ENCODE measurements at regions not wholly inside any gene's neighbourhood (a gene's known extent, or its start where the extent isn't known, plus 50 kb on each side); places are given as distances from the start of the nearest gene placed in this dataset.
"Not testable (repeated sequence)": the region's sequence is repeated elsewhere in the genome, so short reads cannot be mapped to it uniquely, and the experiment has no call there.

DNA sequence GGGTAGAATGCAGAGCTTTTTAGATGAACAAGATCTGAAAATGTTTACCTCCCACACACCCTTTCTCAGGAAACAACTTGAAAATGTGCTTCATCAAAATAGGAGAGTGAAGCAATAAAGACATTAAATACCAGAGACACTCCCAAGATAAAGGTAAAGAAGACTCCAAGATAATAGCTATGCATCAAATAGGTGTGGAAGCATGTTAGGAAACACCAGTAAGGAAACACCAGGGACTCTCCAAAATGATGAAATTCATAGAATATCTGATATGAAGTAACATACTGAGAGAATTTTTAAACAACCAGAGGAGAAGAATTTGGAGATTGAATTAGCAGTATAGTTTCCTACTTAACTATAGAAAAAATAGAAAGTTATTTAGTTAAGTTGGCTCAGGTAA lies 57.0 kb downstream of the OR10A6 start:
- no peaks in the 10 kb centered on the region for H3K79me2 ChIP-seq (ENCODE audit: low read length)
- H3K4me2 ChIP-seq (ENCODE audit: low read depth, low read length, poor library complexity, severe bottlenecking), result no peak overlapping the region
- H3K4me1 ChIP-seq (ENCODE audit: low read length), result peaks cover 5% of the 10 kb centered on the region
- no peak for DNase-seq
- no peaks in the 10 kb centered on the region for H3K27me3 ChIP-seq (ENCODE audit: low read length)
- no peaks in the 10 kb centered on the region for H3K9me3 ChIP-seq (ENCODE audit: low read length)
- no peak overlapping the region for H3K9ac ChIP-seq (ENCODE audit: low read length)
- H3K27ac ChIP-seq (ENCODE audit: low read length), result no peak overlapping the region
- H3K4me3 ChIP-seq (ENCODE audit: low read length), result no peak overlapping the region
- no peaks in the 10 kb centered on the region for H4K20me1 ChIP-seq (ENCODE audit: insufficient read depth, low read depth, low read length)
- H3K9me2 ChIP-seq (replicated peaks; ENCODE audit: insufficient read depth, low read length), result no peaks in the 10 kb centered on the region
- no peaks in the 10 kb centered on the region for H3K36me3 ChIP-seq (ENCODE audit: insufficient read depth, low read length)
- H2AFZ ChIP-seq (ENCODE audit: low read length), result no peak overlapping the region

DNA sequence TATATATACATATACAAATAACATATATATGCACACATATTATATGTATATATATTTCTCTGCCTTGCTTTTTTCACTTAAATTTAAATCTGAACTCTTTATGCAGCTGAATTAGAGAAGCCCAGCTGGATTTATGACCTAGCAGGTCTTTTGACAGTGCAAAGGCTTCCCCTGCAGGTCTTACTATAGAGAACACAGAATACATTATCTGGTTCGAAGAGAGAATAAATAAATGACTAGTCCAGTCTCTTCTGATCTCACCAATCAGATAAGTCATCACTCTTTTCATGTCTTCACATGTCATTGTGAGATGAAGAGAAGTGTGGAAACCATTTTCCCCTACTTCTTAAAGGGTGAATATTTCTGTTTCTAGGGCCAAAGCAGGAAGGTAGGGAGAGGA lies 58.2 kb downstream of the OR10A6 start:
- H3K79me2 ChIP-seq (ENCODE audit: low read length), result no peaks in the 10 kb centered on the region
- H4K20me1 ChIP-seq (ENCODE audit: insufficient read depth, low read depth, low read length), result no peaks in the 10 kb centered on the region
- H3K4me2 ChIP-seq (ENCODE audit: low read depth, low read length, poor library complexity, severe bottlenecking), result no peak overlapping the region
- no peaks in the 10 kb centered on the region for H3K9me2 ChIP-seq (replicated peaks; ENCODE audit: insufficient read depth, low read length)
- peaks cover 5% of the 10 kb centered on the region for H3K4me1 ChIP-seq (ENCODE audit: low read length)
- no peak overlapping the region for H2AFZ ChIP-seq (ENCODE audit: low read length)
- H3K9ac ChIP-seq (ENCODE audit: low read length), result no peak overlapping the region
- no peaks in the 10 kb centered on the region for H3K36me3 ChIP-seq (ENCODE audit: insufficient read depth, low read length)
- H3K4me3 ChIP-seq (ENCODE audit: low read length), result no peak overlapping the region
- no peaks in the 10 kb centered on the region for H3K9me3 ChIP-seq (ENCODE audit: low read length)
- no peak for DNase-seq
- no peaks in the 10 kb centered on the region for H3K27me3 ChIP-seq (ENCODE audit: low read length)
- H3K27ac ChIP-seq (ENCODE audit: low read length), result no peak overlapping the region

DNA sequence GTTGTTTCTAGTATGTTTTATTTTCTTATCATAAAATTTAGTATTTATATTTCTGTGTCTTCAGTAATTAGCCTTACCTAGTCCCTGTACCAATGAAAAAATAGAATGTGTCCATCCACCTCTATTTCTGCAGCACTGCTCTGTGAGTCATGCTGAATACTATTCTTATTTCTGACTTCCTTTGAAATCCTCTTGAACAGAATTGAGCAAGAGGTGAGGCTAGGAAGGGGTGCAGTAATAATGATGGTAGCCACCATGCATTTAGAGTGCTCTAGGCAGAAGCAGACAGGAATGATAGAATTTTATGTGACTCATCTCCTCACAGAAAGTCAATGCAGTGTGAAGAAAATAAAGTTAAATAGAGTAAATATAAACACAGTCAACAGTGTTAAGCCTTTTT lies 60.0 kb downstream of the OR10A6 start:
- peak; percentile 6 for DNase-seq
- H2AFZ ChIP-seq (ENCODE audit: low read length), result no peak overlapping the region
- no peaks in the 10 kb centered on the region for H3K36me3 ChIP-seq (ENCODE audit: insufficient read depth, low read length)
- no peaks in the 10 kb centered on the region for H3K9me2 ChIP-seq (replicated peaks; ENCODE audit: insufficient read depth, low read length)
- H3K9me3 ChIP-seq (ENCODE audit: low read length), result no peaks in the 10 kb centered on the region
- no peak overlapping the region for H3K4me2 ChIP-seq (ENCODE audit: low read depth, low read length, poor library complexity, severe bottlenecking)
- H3K27ac ChIP-seq (ENCODE audit: low read length), result no peak overlapping the region
- H3K9ac ChIP-seq (ENCODE audit: low read length), result no peak overlapping the region
- no peaks in the 10 kb centered on the region for H3K27me3 ChIP-seq (ENCODE audit: low read length)
- H3K4me1 ChIP-seq (ENCODE audit: low read length), result peaks cover 5% of the 10 kb centered on the region
- H4K20me1 ChIP-seq (ENCODE audit: insufficient read depth, low read depth, low read length), result no peaks in the 10 kb centered on the region
- no peak overlapping the region for H3K4me3 ChIP-seq (ENCODE audit: low read length)
- H3K79me2 ChIP-seq (ENCODE audit: low read length), result no peaks in the 10 kb centered on the region

DNA sequence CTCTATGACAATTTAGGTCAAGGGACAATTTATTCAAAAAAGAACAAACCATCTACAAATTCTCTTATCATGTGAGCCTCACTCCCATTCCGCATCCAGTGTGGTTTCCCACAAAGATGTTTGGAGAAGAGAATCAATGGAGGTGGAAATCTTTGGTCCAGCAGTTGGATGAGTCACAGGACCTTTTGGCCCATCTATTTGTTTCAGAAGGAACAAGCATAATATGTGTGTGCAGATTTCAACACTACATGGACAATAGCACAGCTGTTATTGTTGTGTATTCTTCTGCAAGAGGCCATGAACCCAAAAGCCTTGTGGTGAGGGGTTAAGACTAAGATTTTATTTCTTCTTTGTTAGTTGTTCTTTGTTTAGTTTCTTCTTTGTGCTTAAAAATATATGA lies 61.6 kb downstream of the OR10A6 start:
- no peaks in the 10 kb centered on the region for H3K27me3 ChIP-seq (ENCODE audit: low read length)
- no peaks in the 10 kb centered on the region for H3K9me2 ChIP-seq (replicated peaks; ENCODE audit: insufficient read depth, low read length)
- H3K4me1 ChIP-seq (ENCODE audit: low read length), result no peaks in the 10 kb centered on the region
- no peak for DNase-seq
- H3K4me2 ChIP-seq (ENCODE audit: low read depth, low read length, poor library complexity, severe bottlenecking), result no peak overlapping the region
- no peak overlapping the region for H3K27ac ChIP-seq (ENCODE audit: low read length)
- H3K79me2 ChIP-seq (ENCODE audit: low read length), result no peaks in the 10 kb centered on the region
- no peak overlapping the region for H3K4me3 ChIP-seq (ENCODE audit: low read length)
- no peak overlapping the region for H2AFZ ChIP-seq (ENCODE audit: low read length)
- no peak overlapping the region for H3K9ac ChIP-seq (ENCODE audit: low read length)
- no peaks in the 10 kb centered on the region for H3K9me3 ChIP-seq (ENCODE audit: low read length)
- no peaks in the 10 kb centered on the region for H3K36me3 ChIP-seq (ENCODE audit: insufficient read depth, low read length)
- no peaks in the 10 kb centered on the region for H4K20me1 ChIP-seq (ENCODE audit: insufficient read depth, low read depth, low read length)

DNA sequence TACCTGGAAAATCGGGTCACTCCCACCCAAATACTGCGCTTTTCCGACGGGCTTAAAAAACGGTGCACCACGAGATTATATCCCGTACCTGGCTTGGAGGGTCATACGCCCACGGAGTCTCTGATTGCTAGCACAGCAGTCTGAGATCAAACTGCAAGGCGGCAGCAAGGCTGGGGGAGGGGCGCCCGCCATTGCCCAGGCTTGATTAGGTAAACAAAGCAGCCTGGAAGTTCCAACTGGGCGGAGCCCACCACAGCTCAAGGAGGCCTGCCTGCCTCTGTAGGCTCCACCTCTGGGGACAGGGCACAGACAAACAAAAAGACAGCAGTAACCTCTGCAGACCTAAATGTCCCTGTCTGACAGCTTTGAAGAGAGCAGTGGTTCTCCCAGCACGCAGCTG lies 64.5 kb upstream of the OR5P2 start:
- not testable (repeated sequence) for H3K9me3 ChIP-seq (ENCODE audit: low read length); H3K9me2 ChIP-seq (replicated peaks; ENCODE audit: insufficient read depth, low read length); H3K4me1 ChIP-seq (ENCODE audit: low read length); H3K27me3 ChIP-seq (ENCODE audit: low read length); H2AFZ ChIP-seq (ENCODE audit: low read length); H4K20me1 ChIP-seq (ENCODE audit: insufficient read depth, low read depth, low read length); H3K36me3 ChIP-seq (ENCODE audit: insufficient read depth, low read length); H3K79me2 ChIP-seq (ENCODE audit: low read length); H3K27ac ChIP-seq (ENCODE audit: low read length); H3K4me3 ChIP-seq (ENCODE audit: low read length); H3K4me2 ChIP-seq (ENCODE audit: low read depth, low read length, poor library complexity, severe bottlenecking); DNase-seq; H3K9ac ChIP-seq (ENCODE audit: low read length)

DNA sequence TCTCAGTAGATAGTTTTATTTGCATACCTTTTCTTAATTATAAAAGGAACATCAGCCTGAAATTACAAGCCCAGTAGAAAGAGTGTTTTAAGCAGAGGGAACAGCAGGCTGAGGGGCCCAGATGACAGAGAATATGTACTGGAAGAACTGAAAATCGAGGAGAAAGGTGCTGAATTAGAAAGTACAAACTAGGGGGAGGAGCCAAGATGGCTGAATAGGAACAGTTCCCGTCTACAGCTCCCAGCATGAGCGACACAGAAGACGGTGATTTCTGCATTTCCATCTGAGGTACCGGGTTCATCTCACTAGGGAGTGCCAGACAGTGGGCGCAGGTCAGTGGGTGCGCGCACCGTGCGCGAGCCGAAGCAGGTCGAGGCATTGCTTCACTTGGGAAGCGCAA lies 64.1 kb upstream of the OR5P2 start:
- not testable (repeated sequence) for H3K9me2 ChIP-seq (replicated peaks; ENCODE audit: insufficient read depth, low read length); H3K36me3 ChIP-seq (ENCODE audit: insufficient read depth, low read length); H3K9me3 ChIP-seq (ENCODE audit: low read length); H2AFZ ChIP-seq (ENCODE audit: low read length); H3K79me2 ChIP-seq (ENCODE audit: low read length); DNase-seq; H4K20me1 ChIP-seq (ENCODE audit: insufficient read depth, low read depth, low read length); H3K27me3 ChIP-seq (ENCODE audit: low read length); H3K4me3 ChIP-seq (ENCODE audit: low read length); H3K27ac ChIP-seq (ENCODE audit: low read length); H3K9ac ChIP-seq (ENCODE audit: low read length); H3K4me1 ChIP-seq (ENCODE audit: low read length); H3K4me2 ChIP-seq (ENCODE audit: low read depth, low read length, poor library complexity, severe bottlenecking)

DNA sequence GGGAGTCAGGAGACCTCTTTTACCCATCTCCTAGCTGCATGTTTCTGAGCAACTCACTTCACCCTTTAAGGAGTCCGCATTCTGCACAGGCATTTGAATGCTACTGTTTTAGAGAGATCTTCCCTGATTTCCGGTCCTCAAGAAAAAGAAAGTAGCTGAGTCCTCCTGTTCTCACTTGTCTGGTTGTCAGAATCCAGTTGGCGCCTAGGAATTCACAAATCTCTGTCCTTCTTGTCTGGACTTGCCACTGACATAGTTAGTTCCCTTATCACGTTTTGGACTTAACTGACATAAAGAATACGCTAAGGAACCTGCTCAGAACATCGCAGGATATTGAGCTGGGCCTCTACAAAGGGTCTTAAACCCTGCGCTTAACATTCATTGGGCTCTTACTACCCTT lies 61.3 kb upstream of the OR5P2 start:
- Histone ChIP-seq H3K4me3 (ENCODE audit: low read length) (no peak overlapping the region), H3K9me3 (ENCODE audit: low read length) (no peaks in the 10 kb centered on the region), H3K79me2 (ENCODE audit: low read length) (no peaks in the 10 kb centered on the region), H3K36me3 (ENCODE audit: insufficient read depth, low read length) (no peaks in the 10 kb centered on the region), H3K27me3 (ENCODE audit: low read length) (no peaks in the 10 kb centered on the region), H3K9me2 (replicated peaks; ENCODE audit: insufficient read depth, low read length) (no peaks in the 10 kb centered on the region), H2AFZ (ENCODE audit: low read length) (no peak overlapping the region), H3K4me1 (ENCODE audit: low read length) (no peaks in the 10 kb centered on the region), H3K9ac (ENCODE audit: low read length) (no peak overlapping the region), H3K4me2 (ENCODE audit: low read depth, low read length, poor library complexity, severe bottlenecking) (no peak overlapping the region), H4K20me1 (ENCODE audit: insufficient read depth, low read depth, low read length) (no peaks in the 10 kb centered on the region), H3K27ac (ENCODE audit: low read length) (no peak overlapping the region)
- DNase-seq, result no peak

DNA sequence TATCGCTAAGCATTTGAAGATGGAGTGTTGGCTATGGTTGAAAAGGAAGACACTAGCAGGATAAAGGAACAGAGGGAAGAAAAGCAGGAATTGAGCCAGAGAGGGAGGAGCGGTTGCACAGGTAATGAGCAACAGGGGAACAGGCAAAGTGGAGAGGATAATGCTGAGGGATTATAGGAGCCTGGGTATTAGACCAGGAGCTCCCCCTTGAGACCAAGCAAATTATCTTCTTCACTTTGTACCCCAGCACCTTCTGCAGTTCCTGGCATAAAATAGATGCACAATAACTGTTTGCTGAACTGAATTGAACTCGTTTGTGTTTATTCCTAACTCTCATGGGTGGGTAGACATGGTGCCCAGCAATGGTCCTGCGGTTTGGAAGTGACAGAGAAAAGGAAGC lies 54.6 kb upstream of the OR5P2 start:
- no peak overlapping the region for H2AFZ ChIP-seq (ENCODE audit: low read length)
- no peak overlapping the region for H3K4me3 ChIP-seq (ENCODE audit: low read length)
- no peaks in the 10 kb centered on the region for H3K79me2 ChIP-seq (ENCODE audit: low read length)
- no peaks in the 10 kb centered on the region for H3K9me3 ChIP-seq (ENCODE audit: low read length)
- H3K4me1 ChIP-seq (ENCODE audit: low read length), result no peaks in the 10 kb centered on the region
- no peak overlapping the region for H3K27ac ChIP-seq (ENCODE audit: low read length)
- no peaks in the 10 kb centered on the region for H3K9me2 ChIP-seq (replicated peaks; ENCODE audit: insufficient read depth, low read length)
- DNase-seq, result no peak
- H3K9ac ChIP-seq (ENCODE audit: low read length), result no peak overlapping the region
- H3K4me2 ChIP-seq (ENCODE audit: low read depth, low read length, poor library complexity, severe bottlenecking), result no peak overlapping the region
- H3K27me3 ChIP-seq (ENCODE audit: low read length), result no peaks in the 10 kb centered on the region
- H4K20me1 ChIP-seq (ENCODE audit: insufficient read depth, low read depth, low read length), result no peaks in the 10 kb centered on the region
- H3K36me3 ChIP-seq (ENCODE audit: insufficient read depth, low read length), result no peaks in the 10 kb centered on the region

DNA sequence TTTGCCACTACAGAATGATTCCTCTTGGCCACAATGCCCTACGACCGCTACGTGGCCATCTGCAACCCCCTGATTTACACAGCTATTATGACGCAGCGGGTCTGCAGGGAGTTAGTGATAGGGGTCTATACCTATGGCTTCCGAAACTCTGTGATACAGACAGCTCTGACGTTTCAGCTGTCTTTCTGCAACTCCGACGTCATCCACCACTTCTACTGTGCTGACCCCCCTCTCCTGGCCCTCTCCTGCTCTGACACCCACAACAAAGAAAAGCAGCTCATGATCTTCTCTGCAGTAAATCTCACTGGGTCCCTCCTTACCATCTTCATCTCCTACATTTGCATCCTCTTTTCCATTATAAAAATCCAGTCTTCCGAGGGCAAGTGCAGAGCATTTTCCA lies 52.3 kb upstream of the OR5P2 start:
- Histone ChIP-seq H3K27ac (ENCODE audit: low read length) (no peak overlapping the region), H3K27me3 (ENCODE audit: low read length) (no peaks in the 10 kb centered on the region), H3K36me3 (ENCODE audit: insufficient read depth, low read length) (no peaks in the 10 kb centered on the region), H2AFZ (ENCODE audit: low read length) (no peak overlapping the region), H3K4me2 (ENCODE audit: low read depth, low read length, poor library complexity, severe bottlenecking) (no peak overlapping the region), H3K4me3 (ENCODE audit: low read length) (no peak overlapping the region), H3K4me1 (ENCODE audit: low read length) (no peaks in the 10 kb centered on the region), H4K20me1 (ENCODE audit: insufficient read depth, low read depth, low read length) (no peaks in the 10 kb centered on the region), H3K9me3 (ENCODE audit: low read length) (no peaks in the 10 kb centered on the region), H3K79me2 (ENCODE audit: low read length) (no peaks in the 10 kb centered on the region), H3K9me2 (replicated peaks; ENCODE audit: insufficient read depth, low read length) (no peaks in the 10 kb centered on the region), H3K9ac (ENCODE audit: low read length) (no peak overlapping the region)
- no peak for DNase-seq
